GM12878 (cell line): ENCODE measurements at regions not wholly inside any gene's neighbourhood (a gene's known extent, or its start where the extent isn't known, plus 50 kb on each side); places are given as distances from the start of the nearest gene placed in this dataset.

Experiments
- ATAC-seq: fragments of 200-7000 bp; cut with Tn5 transposase; 3 replicates; pipeline ENCODE4 v1.9.1; 2020; ENCODE audit warnings: mild to moderate bottlenecking, moderate library complexity
- BruUV-seq: library from RNA; stranded (reverse); fragments of 400-500 nt; replicated peaks from 2 replicates; lab custom pipeline; 2021; lab: Mats Ljungman, UMichigan
- CTCF ChIA-PET: fragments of 300-600 bp; sonication (Branson Sonifier 250); formaldehyde crosslinking; extraction: SDS; loops from one replicate; lab custom pipeline; 2021; ENCODE audit warnings: inconsistent platforms; lab: Yijun Ruan, JAX
- POLR2A ChIA-PET: fragments of 350-600 bp; formaldehyde crosslinking; extraction: SDS; loops from one replicate; lab custom pipeline; 2021; ENCODE audit warnings: inconsistent platforms; lab: Charles Lee
- RAD21 ChIA-PET: fragments of 300-600 bp; sonication (Branson Sonifier 250); formaldehyde crosslinking; loops from one replicate; lab custom pipeline; 2023; ENCODE audit warnings: antibody characterized with exemption; ENCODE audit not compliant: unreplicated experiment; lab: Charles Lee
- SMC1A ChIA-PET: fragments of 300-600 bp; sonication (Branson Sonifier 250); formaldehyde crosslinking; loops from one replicate; lab custom pipeline; 2023; ENCODE audit not compliant: unreplicated experiment, uncharacterized antibody; lab: Charles Lee
- DNase-seq: peaks from one replicate; pipeline ENCODE4 v3.0.0-alpha.2; 2011; ENCODE audit warnings: low read depth, low spot score
- FAIRE-seq: peaks from 3 replicates; lab custom pipeline; 2011; peaks lifted over from hg19 to GRCh38; lab: Jason Lieb, UNC
- H2AFZ ChIP-seq: 2 replicates; pipeline ENCODE4 v1.6.0; 2011; ENCODE audit warnings: low read depth, low read length, control low read depth; ENCODE audit not compliant: control insufficient read depth
- H3K27ac ChIP-seq: 2 replicates; pipeline ENCODE4 v1.5.1; 2011; ENCODE audit warnings: control low read depth; ENCODE audit not compliant: control insufficient read depth, insufficient read depth
- H3K27me3 ChIP-seq, 2 experiments: replicated peaks in 1 of 2; 2 replicates each; pipeline versions ENCODE4 v1.6.0 to v1.6.1; 2011; ENCODE audit warnings: low read length in 1 of 2; ENCODE audit not compliant: control insufficient read depth in 2 of 2, insufficient read depth in 2 of 2
- H3K36me3 ChIP-seq, 2 experiments: 2 replicates each; pipeline ENCODE4 v1.5.1; 2011; ENCODE audit warnings: low read length in 1 of 2; ENCODE audit not compliant: control insufficient read depth in 2 of 2, insufficient read depth in 2 of 2
- H3K4me1 ChIP-seq: 2 replicates; pipeline ENCODE4 v1.6.1; 2011; ENCODE audit warnings: mild to moderate bottlenecking, low read length, moderate library complexity, mixed read lengths; ENCODE audit not compliant: control insufficient read depth, insufficient read depth
- H3K4me2 ChIP-seq: 2 replicates; pipeline ENCODE4 v1.6.0; 2011; ENCODE audit warnings: control low read depth; ENCODE audit not compliant: control insufficient read depth, insufficient read depth
- H3K4me3 ChIP-seq: fragments of 200-600 bp; sonication (generic); 2 replicates; pipeline ENCODE4 v1.5.1; 2016
- H3K79me2 ChIP-seq: 2 replicates; pipeline ENCODE4 v1.6.0; 2011; ENCODE audit warnings: low read length; ENCODE audit not compliant: control insufficient read depth, insufficient read depth
- H3K9ac ChIP-seq: 2 replicates; pipeline ENCODE4 v1.8.0; 2011; ENCODE audit warnings: low read length, control low read depth, mixed read lengths; ENCODE audit not compliant: control insufficient read depth, insufficient read depth
- H3K9me3 ChIP-seq: replicated peaks from 3 replicates; pipeline ENCODE4 v1.5.1; 2011; ENCODE audit warnings: mild to moderate bottlenecking, low read length; ENCODE audit not compliant: control insufficient read depth, insufficient read depth
- H4K20me1 ChIP-seq: 2 replicates; pipeline ENCODE4 v1.6.0; 2011; ENCODE audit not compliant: control insufficient read depth, insufficient read depth
- ATF2 ChIP-seq: IDR thresholded peaks from 2 replicates; pipeline ENCODE4 v1.6.1; 2012; ENCODE audit warnings: low read length, inconsistent platforms
- CBX5 ChIP-seq: sonication (generic); IDR thresholded peaks from 2 replicates; pipeline ENCODE4 v1.6.1; 2016; ENCODE audit warnings: low read depth, moderate library complexity, mild to moderate bottlenecking, inconsistent platforms
- CREB1 ChIP-seq: IDR thresholded peaks from 2 replicates; pipeline ENCODE4 v1.6.1; 2012; ENCODE audit warnings: low read depth, mild to moderate bottlenecking, inconsistent platforms
- IRF3 ChIP-seq: fragments of 450-650 bp; IDR thresholded peaks from 2 replicates; pipeline ENCODE4 v1.6.1; 2014; ENCODE audit warnings: mild to moderate bottlenecking
- MAX ChIP-seq: IDR thresholded peaks from 2 replicates; pipeline ENCODE4 v1.6.1; 2012; ENCODE audit warnings: low read depth, low read length, improper control_type of control experiment
- MEF2B ChIP-seq: fragments of 450-650 bp; IDR thresholded peaks from 2 replicates; pipeline ENCODE4 v1.6.1; 2018; ENCODE audit warnings: mild to moderate bottlenecking, moderate library complexity; ENCODE audit not compliant: partially characterized antibody, poor library complexity, severe bottlenecking
- RELA ChIP-seq: fragments of 450-650 bp; IDR thresholded peaks from 2 replicates; pipeline ENCODE4 v1.8.0; 2014; ENCODE audit warnings: borderline replicate concordance; ENCODE audit not compliant: partially characterized antibody
- TARDBP ChIP-seq: IDR thresholded peaks from 2 replicates; pipeline ENCODE4 v1.6.1; 2016; ENCODE audit warnings: borderline replicate concordance
- YY1 ChIP-seq: IDR thresholded peaks from 2 replicates; pipeline ENCODE4 v1.6.1; 2011; ENCODE audit warnings: low read depth, mild to moderate bottlenecking, low read length
- ZZZ3 ChIP-seq: IDR thresholded peaks from 2 replicates; pipeline ENCODE4 v1.6.1; 2011; ENCODE audit warnings: low read depth; ENCODE audit not compliant: control insufficient read depth, insufficient read length
- WGBS: methylation state at CpG from one replicate; pipeline ENCODE4 v1.1.6; 2016; ENCODE audit warnings: low lambda C conversion rate; ENCODE audit not compliant: insufficient replicate concordance, insufficient coverage; ENCODE audit errors: missing lambda C conversion rate; 5-methylcytosine and 5-hydroxymethylcytosine counted together
- in situ Hi-C: fragments of 300-500 bp; cut with MboI; formaldehyde crosslinking; loops from 9 replicates; pipeline ENCODE4 v1.14.3; 2018; ENCODE audit warnings: mixed read lengths
- intact Hi-C: fragments of 100-400 bp; cut with micrococcal nuclease; formaldehyde crosslinking; loops from one replicate; pipeline ENCODE4 v1.14.2; 2022; ENCODE audit not compliant: unreplicated experiment

GRCh38 chr3:132867526-132867925, 145.3 kb upstream of the NPHP3 start:
- no peak overlapping the region for H3K27ac ChIP-seq
- in situ Hi-C loops = no loop called here
- H3K36me3 ChIP-seq = no peaks in the 10 kb centered on the region
- no peaks in the 10 kb centered on the region for H3K4me1 ChIP-seq
- H3K27me3 ChIP-seq = no peaks in the 10 kb centered on the region
- no peaks in the 10 kb centered on the region for H4K20me1 ChIP-seq
- BruUV-seq = no TSS peak
- no peak overlapping the region for H3K4me3 ChIP-seq
- RAD21 ChIA-PET = no interaction called here
- POLR2A ChIA-PET = no interaction called here
- no peak overlapping the region for H3K4me2 ChIP-seq
- 29% methylated on average over 3 of the region's 3 CpGs for WGBS
- no peak overlapping the region for H2AFZ ChIP-seq
- H3K79me2 ChIP-seq = no peaks in the 10 kb centered on the region
- intact Hi-C loops = no loop called here
- SMC1A ChIA-PET = no interaction called here
- ATAC-seq (no peak), FAIRE-seq (no peak), DNase-seq (no peak)
- H3K9ac ChIP-seq = no peak overlapping the region
- no peaks in the 10 kb centered on the region for H3K9me3 ChIP-seq
- CTCF ChIA-PET = no interaction called here
- TF ChIP-seq MEF2B = no peak
- TF ChIP-seq ATF2 = no peak
- TF ChIP-seq MAX = no peak
- TF ChIP-seq YY1 = no peak
- TF ChIP-seq CBX5 = no peak
- no peak for TF ChIP-seq ZZZ3
- TF ChIP-seq CREB1 = no peak
- no peak for TF ChIP-seq TARDBP
- no peak for TF ChIP-seq RELA
- no peak for TF ChIP-seq IRF3
